Neuronal stem cell (in vitro differentiated cells): ENCODE measurements at regions not wholly inside any gene's neighbourhood (a gene's known extent, or its start where the extent isn't known, plus 50 kb on each side); places are given as distances from the start of the nearest gene placed in this dataset.

Source experiments
- DNase-seq: peaks from one replicate; pipeline ENCODE4 v3.0.0-alpha.2; 2013; ENCODE audit warnings: low spot score
- H2AFZ ChIP-seq: one replicate; pipeline ENCODE4 v1.6.1; 2013; ENCODE audit warnings: mild to moderate bottlenecking, low read length, inconsistent platforms
- H2AK5ac ChIP-seq: 2 replicates; pipeline ENCODE4 v1.6.1; 2013; ENCODE audit warnings: low read depth, mild to moderate bottlenecking, inconsistent platforms, low read length, moderate library complexity, mixed read lengths
- H2BK120ac ChIP-seq: 2 replicates; pipeline ENCODE4 v1.6.1; 2013; ENCODE audit warnings: low read depth, mild to moderate bottlenecking, inconsistent platforms, low read length, moderate library complexity, mixed read lengths
- H2BK12ac ChIP-seq: one replicate; pipeline ENCODE4 v1.6.1; 2013; ENCODE audit warnings: low read length, inconsistent platforms
- H2BK15ac ChIP-seq: 2 replicates; pipeline ENCODE4 v1.6.1; 2013; ENCODE audit warnings: mild to moderate bottlenecking, low read length, inconsistent platforms, mixed read lengths
- H2BK5ac ChIP-seq: one replicate; pipeline ENCODE4 v1.6.1; 2013; ENCODE audit warnings: inconsistent platforms, mild to moderate bottlenecking, low read length, moderate library complexity
- H3K14ac ChIP-seq: one replicate; pipeline ENCODE4 v1.6.1; 2013; ENCODE audit warnings: low read length, inconsistent platforms
- H3K18ac ChIP-seq: 2 replicates; pipeline ENCODE4 v1.6.1; 2013; ENCODE audit warnings: low read length, inconsistent platforms
- H3K23ac ChIP-seq: 2 replicates; pipeline ENCODE4 v1.6.1; 2013; ENCODE audit warnings: low read depth, mild to moderate bottlenecking, mixed read lengths, low read length, inconsistent platforms; ENCODE audit not compliant: poor library complexity
- H3K27ac ChIP-seq: replicated peaks from 3 replicates; pipeline ENCODE4 v1.5.1; 2013; ENCODE audit warnings: low read length, inconsistent platforms
- H3K27me3 ChIP-seq, 3 experiments: 2 replicates each; pipeline ENCODE4 v1.6.1; 2013; ENCODE audit warnings: low read length in 3 of 3, mild to moderate bottlenecking in 2 of 3, inconsistent platforms in 1 of 3, low read depth in 1 of 3, mixed read lengths in 1 of 3, moderate library complexity in 1 of 3; ENCODE audit not compliant: control insufficient read depth in 3 of 3, insufficient read depth in 3 of 3
- H3K36me3 ChIP-seq, 2 donors: replicated peaks in 1 of 2; 2 replicates each; pipeline ENCODE4 v1.6.1; 2013; ENCODE audit warnings: low read length in 2 of 2; ENCODE audit not compliant: control insufficient read depth in 2 of 2, insufficient read depth in 2 of 2
- H3K4ac ChIP-seq: 2 replicates; pipeline ENCODE4 v1.6.1; 2013; ENCODE audit warnings: inconsistent platforms, mild to moderate bottlenecking, low read length, moderate library complexity
- H3K4me1 ChIP-seq, 2 donors: 1 replicate in 1 of 2; 2 replicates in 1 of 2; pipeline ENCODE4 v1.6.1; 2013; ENCODE audit warnings: low read length in 2 of 2, low read depth in 1 of 2; ENCODE audit not compliant: control insufficient read depth in 2 of 2, insufficient read depth in 1 of 2
- H3K4me2 ChIP-seq: one replicate; pipeline ENCODE4 v1.6.1; 2013; ENCODE audit warnings: mild to moderate bottlenecking, low read length, inconsistent platforms; ENCODE audit not compliant: insufficient read depth, poor library complexity, severe bottlenecking
- H3K4me3 ChIP-seq, 2 donors: 2 replicates each; pipeline ENCODE4 v1.5.1; 2013; ENCODE audit warnings: low read length in 2 of 2, mild to moderate bottlenecking in 2 of 2, inconsistent platforms in 1 of 2, moderate library complexity in 1 of 2
- H3K79me1 ChIP-seq: one replicate; pipeline ENCODE4 v1.6.1; 2013; ENCODE audit warnings: low read depth, mild to moderate bottlenecking, inconsistent platforms, low read length, moderate library complexity
- H3K9ac ChIP-seq: one replicate; pipeline ENCODE4 v1.6.1; 2013; ENCODE audit warnings: mild to moderate bottlenecking, low read depth, low read length, inconsistent platforms; ENCODE audit not compliant: poor library complexity
- H3K9me3 ChIP-seq, 2 donors: replicated peaks in 1 of 2; 2 replicates each; pipeline versions ENCODE3 to v1.6.1; 2013; ENCODE audit warnings: low read length in 2 of 2, mild to moderate bottlenecking in 2 of 2, inconsistent platforms in 1 of 2, low read depth in 1 of 2, mixed read lengths in 1 of 2, moderate library complexity in 1 of 2; ENCODE audit not compliant: control insufficient read depth in 2 of 2, insufficient read depth in 1 of 2
- H4K8ac ChIP-seq: one replicate; pipeline ENCODE4 v1.6.1; 2013; ENCODE audit warnings: low read depth, mild to moderate bottlenecking, inconsistent platforms, low read length, moderate library complexity
- H4K91ac ChIP-seq: one replicate; pipeline ENCODE4 v1.6.1; 2013; ENCODE audit warnings: low read length, low read depth, mild to moderate bottlenecking, inconsistent platforms; ENCODE audit not compliant: poor library complexity
- WGBS, 2 donors: extraction: QIAGEN DNeasy Blood & Tissue Kit; methylation state at CpG; one replicate each; pipeline ENCODE4 v1.1.7; 2013; ENCODE audit warnings: missing lambda C conversion rate in 2 of 2, mixed read lengths in 1 of 2; ENCODE audit not compliant: insufficient read length in 2 of 2, insufficient replicate concordance in 1 of 2; ENCODE audit errors: extremely low coverage in 2 of 2; 5-methylcytosine and 5-hydroxymethylcytosine counted together

- no CpG with 5 or more reads among the region's 2 CpGs for WGBS, 2 donors
- Histone ChIP-seq H3K9me3 (peaks cover 0 to 2% of the 10 kb centered on the region in 2 donors), H3K23ac (no peak overlapping the region), H3K4me2 (no peak overlapping the region), H2AK5ac (no peak overlapping the region), H3K27ac (no peak overlapping the region), H3K9ac (no peak overlapping the region), H2AFZ (no peak overlapping the region), H2BK15ac (no peak overlapping the region), H3K79me1 (no peaks in the 10 kb centered on the region), H4K91ac (no peak overlapping the region), H3K14ac (no peak overlapping the region), H4K8ac (no peak overlapping the region), H3K18ac (no peak overlapping the region), H3K4me1 (peaks cover 0 to 2% of the 10 kb centered on the region in 2 donors), H3K27me3 (no peaks in the 10 kb centered on the region), H3K36me3 (no peaks in the 10 kb centered on the region), H3K4ac (no peak overlapping the region), H2BK120ac (no peak overlapping the region), H2BK5ac (no peak overlapping the region), H3K4me3 (no peak overlapping the region), H2BK12ac (no peak overlapping the region)
- DNase-seq: no peak
Measured at GRCh38 chr10:33573606-33574005, 239.1 kb upstream of the NRP1 start.

- Histone ChIP-seq H3K27me3 (no peaks in the 10 kb centered on the region), H3K14ac (no peak overlapping the region), H2AFZ (no peak overlapping the region), H3K9me3 (no peaks in the 10 kb centered on the region), H3K4me2 (no peak overlapping the region), H3K36me3 (no peaks in the 10 kb centered on the region), H2BK5ac (no peak overlapping the region), H3K18ac (no peak overlapping the region), H4K8ac (no peak overlapping the region), H3K4me3 (no peak overlapping the region), H2BK120ac (no peak overlapping the region), H3K4me1 (peaks cover 0 to 2% of the 10 kb centered on the region in 2 donors), H3K9ac (no peak overlapping the region), H3K23ac (no peak overlapping the region), H2BK15ac (no peak overlapping the region), H2BK12ac (no peak overlapping the region), H4K91ac (no peak overlapping the region), H3K27ac (no peak overlapping the region), H3K4ac (no peak overlapping the region), H3K79me1 (no peaks in the 10 kb centered on the region), H2AK5ac (no peak overlapping the region)
- no peak for DNase-seq
- WGBS, 2 donors: no CpG with 5 or more reads among the region's 1 CpG
Measured at GRCh38 chr10:33571616-33572015, 237.1 kb upstream of the NRP1 start.

GRCh38 chr10:33570495-33570894 lies 236.0 kb upstream of the NRP1 start:
- Histone ChIP-seq H4K91ac (no peak overlapping the region), H3K4me1 (peaks cover 2 to 6% of the 10 kb centered on the region in 2 donors), H4K8ac (no peak overlapping the region), H2BK120ac (no peak overlapping the region), H2BK12ac (no peak overlapping the region), H2AK5ac (no peak overlapping the region), H3K18ac (no peak overlapping the region), H3K4me3 (no peak overlapping the region), H3K4me2 (no peak overlapping the region), H3K23ac (no peak overlapping the region), H3K36me3 (no peaks in the 10 kb centered on the region), H3K4ac (no peak overlapping the region), H3K27ac (no peak overlapping the region), H3K79me1 (no peaks in the 10 kb centered on the region), H3K9me3 (no peaks in the 10 kb centered on the region), H2AFZ (no peak overlapping the region), H2BK5ac (no peak overlapping the region), H3K27me3 (no peaks in the 10 kb centered on the region), H3K14ac (no peak overlapping the region), H2BK15ac (no peak overlapping the region), H3K9ac (no peak overlapping the region)
- no peak for DNase-seq
- no CpG with 5 or more reads among the region's 3 CpGs for WGBS, 2 donors

- Histone ChIP-seq H3K9ac (no peak overlapping the region), H3K18ac (no peak overlapping the region), H2BK15ac (no peak overlapping the region), H4K91ac (no peak overlapping the region), H3K23ac (no peak overlapping the region), H2AFZ (no peak overlapping the region), H3K79me1 (no peaks in the 10 kb centered on the region), H2BK12ac (no peak overlapping the region), H3K9me3 (no peaks in the 10 kb centered on the region), H3K4me3 (no peak overlapping the region), H2BK120ac (no peak overlapping the region), H3K36me3 (no peaks in the 10 kb centered on the region), H2AK5ac (no peak overlapping the region), H3K4ac (no peak overlapping the region), H3K4me2 (no peak overlapping the region), H3K4me1 (peaks cover 2 to 10% of the 10 kb centered on the region in 2 donors), H4K8ac (no peak overlapping the region), H3K27ac (no peak overlapping the region), H3K14ac (no peak overlapping the region), H3K27me3 (no peaks in the 10 kb centered on the region), H2BK5ac (no peak overlapping the region)
- no CpG with 5 or more reads among the region's 1 CpG for WGBS, 2 donors
- DNase-seq: no peak
Measured at GRCh38 chr10:33569702-33570101, 235.2 kb upstream of the NRP1 start.
